NCI-H2196 (cell line): ENCODE measurements at regions not wholly inside any gene's neighbourhood (a gene's known extent, or its start where the extent isn't known, plus 50 kb on each side); places are given as distances from the start of the nearest gene placed in this dataset.

Experiments used
- DNase-seq: peaks from one replicate; lab custom pipeline; 2025; ENCODE audit not compliant: unreplicated experiment; lab: John Stamatoyannopoulos, UW

- no peak for DNase-seq
Measured at GRCh38 chr4:176970853-176971252, 178.1 kb upstream of the VEGFC start.

- no peak for DNase-seq
Measured at GRCh38 chr4:176971576-176972115, 178.9 kb upstream of the VEGFC start.

GRCh38 chr4:176979416-176979815, 186.7 kb upstream of the VEGFC start:
- DNase-seq: no peak

GRCh38 chr4:176981074-176981473, 188.4 kb upstream of the VEGFC start:
- no peak for DNase-seq

GRCh38 chr4:176981551-176981950, 188.8 kb upstream of the VEGFC start:
- no peak for DNase-seq

- no peak for DNase-seq
Measured at GRCh38 chr4:176988226-176988625, 195.5 kb upstream of the VEGFC start.

GRCh38 chr4:176989186-176989585, 196.5 kb upstream of the VEGFC start:
- DNase-seq: no peak

GRCh38 chr4:176999935-177000543, 207.3 kb upstream of the VEGFC start:
- no peak for DNase-seq

GRCh38 chr4:177001271-177002175, 208.8 kb upstream of the VEGFC start:
- no peak for DNase-seq

- DNase-seq: no peak
Measured at GRCh38 chr4:177005674-177006230, 213.0 kb upstream of the VEGFC start.

GRCh38 chr4:177006331-177006730, 213.6 kb upstream of the VEGFC start:
- DNase-seq: no peak

GRCh38 chr4:177008071-177008835, 215.5 kb upstream of the VEGFC start:
- no peak for DNase-seq

- DNase-seq: no peak
Measured at GRCh38 chr4:177008836-177009501, 216.2 kb upstream of the VEGFC start.

- DNase-seq: no peak
Measured at GRCh38 chr4:177010418-177010817, 217.7 kb upstream of the VEGFC start.

- DNase-seq: no peak
Measured at GRCh38 chr4:177012918-177013545, 220.3 kb upstream of the VEGFC start.

GRCh38 chr4:177016541-177017141, 223.9 kb upstream of the VEGFC start:
- DNase-seq: no peak

GRCh38 chr4:177023951-177024350, 231.2 kb upstream of the VEGFC start:
- DNase-seq: no peak

- DNase-seq: no peak
Measured at GRCh38 chr4:177032341-177032740, 239.6 kb upstream of the VEGFC start.

GRCh38 chr4:177033135-177033534, 240.4 kb upstream of the VEGFC start:
- DNase-seq: no peak

GRCh38 chr4:177033632-177034031, 240.9 kb upstream of the VEGFC start:
- DNase-seq: no peak
